ENCODE measurements at regions not wholly inside any gene's neighbourhood (a gene's known extent, or its start where the extent isn't known, plus 50 kb on each side); places are given as distances from the start of the nearest gene placed in this dataset.

GRCh38 chr9:118569148-118569547 lies 800.1 kb downstream of the BRINP1 start:
- no peak for DNase-seq (ENCODE audit: insufficient read length, low spot score, missing footprints)
- Histone ChIP-seq H2AFZ (ENCODE audit: low read length) (no peak overlapping the region), H3K4me3 (ENCODE audit: insufficient read depth, low read length) (no peak overlapping the region), H3K36me3 (ENCODE audit: insufficient read depth, low read length) (no peaks in the 10 kb centered on the region), H3K27ac (ENCODE audit: low read depth, low read length) (no peak overlapping the region), H3K4me2 (ENCODE audit: insufficient read depth, low read length) (no peak overlapping the region), H4K20me1 (ENCODE audit: insufficient read depth, low read length) (no peaks in the 10 kb centered on the region), H3K4me1 (ENCODE audit: insufficient read depth, low read length) (no peaks in the 10 kb centered on the region), H3K79me2 (ENCODE audit: insufficient read depth, low read length) (no peaks in the 10 kb centered on the region), H3K27me3 (ENCODE audit: insufficient read depth, low read length) (no peaks in the 10 kb centered on the region), H3K9me3 (ENCODE audit: low read depth, low read length) (no peaks in the 10 kb centered on the region)
- no peak for TF ChIP-seq CTCF (IDR thresholded peaks at IDR 0.05; ENCODE audit: extremely low read depth, low read depth, low read length)

GRCh38 chr9:118570066-118570465 lies 799.2 kb downstream of the BRINP1 start:
- Histone ChIP-seq H2AFZ (ENCODE audit: low read length) (no peak overlapping the region), H3K27me3 (ENCODE audit: insufficient read depth, low read length) (no peaks in the 10 kb centered on the region), H3K79me2 (ENCODE audit: insufficient read depth, low read length) (no peaks in the 10 kb centered on the region), H3K27ac (ENCODE audit: low read depth, low read length) (no peak overlapping the region), H3K9me3 (ENCODE audit: low read depth, low read length) (no peaks in the 10 kb centered on the region), H3K4me1 (ENCODE audit: insufficient read depth, low read length) (peaks cover 2% of the 10 kb centered on the region), H3K4me3 (ENCODE audit: insufficient read depth, low read length) (no peak overlapping the region), H3K36me3 (ENCODE audit: insufficient read depth, low read length) (no peaks in the 10 kb centered on the region), H3K4me2 (ENCODE audit: insufficient read depth, low read length) (no peak overlapping the region), H4K20me1 (ENCODE audit: insufficient read depth, low read length) (no peaks in the 10 kb centered on the region)
- no peak for DNase-seq (ENCODE audit: insufficient read length, low spot score, missing footprints)
- TF ChIP-seq CTCF (IDR thresholded peaks at IDR 0.05; ENCODE audit: extremely low read depth, low read depth, low read length): no peak

GRCh38 chr9:118575341-118576070 lies 793.7 kb downstream of the BRINP1 start:
- Histone ChIP-seq H3K4me1 (ENCODE audit: insufficient read depth, low read length) (peaks cover 29% of the 10 kb centered on the region), H3K27ac (ENCODE audit: low read depth, low read length) (peak overlapping the region; percentile 57), H3K36me3 (ENCODE audit: insufficient read depth, low read length) (no peaks in the 10 kb centered on the region), H3K4me3 (ENCODE audit: insufficient read depth, low read length) (no peak overlapping the region), H3K4me2 (ENCODE audit: insufficient read depth, low read length) (peak overlapping the region; percentile 33), H2AFZ (ENCODE audit: low read length) (peak overlapping the region; percentile 49), H3K27me3 (ENCODE audit: insufficient read depth, low read length) (no peaks in the 10 kb centered on the region), H3K79me2 (ENCODE audit: insufficient read depth, low read length) (no peaks in the 10 kb centered on the region), H3K9me3 (ENCODE audit: low read depth, low read length) (no peaks in the 10 kb centered on the region), H4K20me1 (ENCODE audit: insufficient read depth, low read length) (no peaks in the 10 kb centered on the region)
- DNase-seq (ENCODE audit: insufficient read length, low spot score, missing footprints): no peak
- no peak for TF ChIP-seq CTCF (IDR thresholded peaks at IDR 0.05; ENCODE audit: extremely low read depth, low read depth, low read length)

- Histone ChIP-seq H3K27ac (ENCODE audit: low read depth, low read length) (peak overlapping the region; percentile 90), H3K9me3 (ENCODE audit: low read depth, low read length) (no peaks in the 10 kb centered on the region), H3K4me1 (ENCODE audit: insufficient read depth, low read length) (peaks cover 29% of the 10 kb centered on the region), H3K79me2 (ENCODE audit: insufficient read depth, low read length) (no peaks in the 10 kb centered on the region), H2AFZ (ENCODE audit: low read length) (no peak overlapping the region), H3K36me3 (ENCODE audit: insufficient read depth, low read length) (no peaks in the 10 kb centered on the region), H3K4me3 (ENCODE audit: insufficient read depth, low read length) (no peak overlapping the region), H3K4me2 (ENCODE audit: insufficient read depth, low read length) (peak overlapping the region; percentile 46), H4K20me1 (ENCODE audit: insufficient read depth, low read length) (no peaks in the 10 kb centered on the region), H3K27me3 (ENCODE audit: insufficient read depth, low read length) (no peaks in the 10 kb centered on the region)
- no peak for TF ChIP-seq CTCF (IDR thresholded peaks at IDR 0.05; ENCODE audit: extremely low read depth, low read depth, low read length)
- DNase-seq (ENCODE audit: insufficient read length, low spot score, missing footprints): no peak
Measured at GRCh38 chr9:118577121-118577520, 792.1 kb downstream of the BRINP1 start.
